Caco-2 (cell line): ENCODE measurements at regions not wholly inside any gene's neighbourhood (a gene's known extent, or its start where the extent isn't known, plus 50 kb on each side); places are given as distances from the start of the nearest gene placed in this dataset.

ENCODE experiments used
- BruUV-seq: library from RNA; stranded (reverse); fragments of 400-500 nt; replicated peaks from 2 replicates; lab custom pipeline; 2021; lab: Mats Ljungman, UMichigan
- CTCF ChIA-PET: fragments of 300-600 bp; sonication (Branson Sonifier 250); formaldehyde crosslinking; loops from one replicate; lab custom pipeline; 2022; ENCODE audit warnings: antibody characterized with exemption; lab: Charles Lee
- POLR2A ChIA-PET: fragments of 300-600 bp; sonication (Branson Sonifier 250); formaldehyde crosslinking; loops from one replicate; lab custom pipeline; 2022; ENCODE audit warnings: antibody characterized with exemption; lab: Charles Lee
- DNase-seq, 2 experiments: peaks; one replicate each; pipeline versions ENCODE4 v3.0.0 to v3.0.0-alpha.2; 2020 to 2022
- H3K27me3 ChIP-seq: replicated peaks from 2 replicates; pipeline ENCODE4 v1.6.0; 2011; ENCODE audit warnings: low read length; ENCODE audit not compliant: control insufficient read depth, insufficient read depth
- H3K36me3 ChIP-seq: 2 replicates; pipeline ENCODE4 v1.5.1; 2011; ENCODE audit warnings: low read length; ENCODE audit not compliant: control insufficient read depth, insufficient read depth
- H3K4me1 ChIP-seq: fragments of 250-450 bp; sonication (Bioruptor Pico); 2 replicates; pipeline ENCODE4 v1.5.1; 2020; ENCODE audit warnings: mild to moderate bottlenecking
- H3K4me3 ChIP-seq: 2 replicates; pipeline ENCODE4 v1.5.1; 2011; ENCODE audit warnings: low read depth, mild to moderate bottlenecking, control low read depth, low read length
- H3K9me3 ChIP-seq: fragments of 250-450 bp; sonication (Bioruptor Pico); 2 replicates; pipeline ENCODE4 v1.5.1; 2020; ENCODE audit warnings: mild to moderate bottlenecking, moderate library complexity
- H3K27ac Mint-ChIP-seq: one replicate; pipeline ENCODE4 v1.8.0; 2022; ENCODE audit warnings: mixed read lengths; ENCODE audit not compliant: unreplicated experiment
- H3K27me3 Mint-ChIP-seq: one replicate; pipeline ENCODE4 v1.8.0; 2022; ENCODE audit warnings: mixed read lengths; ENCODE audit not compliant: insufficient read depth, unreplicated experiment
- H3K36me3 Mint-ChIP-seq: one replicate; pipeline ENCODE4 v1.8.0; 2022; ENCODE audit warnings: mild to moderate bottlenecking, mixed read lengths; ENCODE audit not compliant: insufficient read depth, unreplicated experiment
- H3K4me1 Mint-ChIP-seq: one replicate; pipeline ENCODE4 v1.8.0; 2022; ENCODE audit warnings: low read depth, mixed read lengths; ENCODE audit not compliant: unreplicated experiment
- H3K4me3 Mint-ChIP-seq: one replicate; pipeline ENCODE4 v1.8.0; 2022; ENCODE audit warnings: mild to moderate bottlenecking, moderate library complexity, mixed read lengths; ENCODE audit not compliant: unreplicated experiment
- H3K9me3 Mint-ChIP-seq: one replicate; pipeline ENCODE4 v1.8.0; 2022; ENCODE audit warnings: mixed read lengths; ENCODE audit not compliant: unreplicated experiment
- CTCF ChIP-seq, 2 experiments: fragments of 200-600 bp in 1 of 2; IDR thresholded peaks; 1 replicate in 1 of 2; 2 replicates in 1 of 2; pipeline versions ENCODE4 v1.5.1 to v1.8.0; 2011 to 2022; ENCODE audit warnings: antibody characterized with exemption in 1 of 2, control low read depth in 1 of 2, inconsistent platforms in 1 of 2, low read depth in 1 of 2, low read length in 1 of 2, mild to moderate bottlenecking in 1 of 2, moderate library complexity in 1 of 2; ENCODE audit not compliant: insufficient read depth in 1 of 2, severe bottlenecking in 1 of 2, unreplicated experiment in 1 of 2
- intact Hi-C: fragments of 100-400 bp; cut with micrococcal nuclease; formaldehyde crosslinking; loops from one replicate; pipeline ENCODE4 v1.10.0; 2022; ENCODE audit not compliant: unreplicated experiment

- ChIA-PET CTCF (interaction anchor here (0.5 kb wide), 1 partner anchor 50 kb away, joined by 3 read pairs; no protein-coding TSS in a partner anchor), POLR2A (no interaction called here)
- no peak overlapping the region for H3K4me3 ChIP-seq
- intact Hi-C loops: no loop called here
- H3K27me3 Mint-ChIP-seq: no peaks in the 10 kb centered on the region
- H3K27me3 ChIP-seq: no peaks in the 10 kb centered on the region
- no peak overlapping the region for H3K4me3 Mint-ChIP-seq
- no peaks in the 10 kb centered on the region for H3K9me3 ChIP-seq
- no peak for TF ChIP-seq CTCF (IDR thresholded peaks at IDR 0.05; ENCODE audit: insufficient read depth in 1 of 2, low read depth in 1 of 2, low read length in 1 of 2, severe bottlenecking in 1 of 2, unreplicated experiment in 1 of 2)
- BruUV-seq: no TSS peak
- no peaks in the 10 kb centered on the region for H3K9me3 Mint-ChIP-seq
- peaks cover 4% of the 10 kb centered on the region; the same call in 1 of the 2 replicates for H3K4me1 ChIP-seq
- no peak overlapping the region for H3K27ac Mint-ChIP-seq
- no peak for DNase-seq
- peaks cover 19% of the 10 kb centered on the region for H3K4me1 Mint-ChIP-seq
- H3K36me3 ChIP-seq: no peaks in the 10 kb centered on the region
- H3K36me3 Mint-ChIP-seq: no peaks in the 10 kb centered on the region
Observed at GRCh38 chr2:64914247-64914646, 75.0 kb upstream of the SLC1A4 start.

GRCh38 chr2:64914735-64915509, 74.3 kb upstream of the SLC1A4 start:
- Mint-ChIP-seq H3K27me3 (no peaks in the 10 kb centered on the region), H3K4me3 (no peak overlapping the region), H3K27ac (no peak overlapping the region), H3K9me3 (no peaks in the 10 kb centered on the region), H3K4me1 (peaks cover 19% of the 10 kb centered on the region), H3K36me3 (no peaks in the 10 kb centered on the region)
- H3K4me3 ChIP-seq: no peak overlapping the region
- peak in 1 of 2 experiments; percentile 13 for DNase-seq
- intact Hi-C loops: loop anchor here (5.0 kb wide), 1 partner anchor 657 kb away; no protein-coding TSS in a partner anchor
- no peak for TF ChIP-seq CTCF (IDR thresholded peaks at IDR 0.05; ENCODE audit: insufficient read depth in 1 of 2, low read depth in 1 of 2, low read length in 1 of 2, severe bottlenecking in 1 of 2, unreplicated experiment in 1 of 2)
- ChIA-PET POLR2A (interaction anchor here (1.1 kb wide), 1 partner anchor 73 kb away, joined by 3 read pairs; no protein-coding TSS in a partner anchor), CTCF (interaction anchor here (0.5 to 1.2 kb wide), 4 partner anchors 11 to 272 kb away, joined by 3 read pairs; no protein-coding TSS in a partner anchor)
- H3K4me1 ChIP-seq: peaks cover 4% of the 10 kb centered on the region; the same call in 1 of the 2 replicates
- BruUV-seq: no TSS peak
- no peaks in the 10 kb centered on the region for H3K36me3 ChIP-seq
- no peaks in the 10 kb centered on the region for H3K9me3 ChIP-seq
- no peaks in the 10 kb centered on the region for H3K27me3 ChIP-seq

- TF ChIP-seq CTCF (IDR thresholded peaks at IDR 0.05; ENCODE audit: insufficient read depth in 1 of 2, low read depth in 1 of 2, low read length in 1 of 2, severe bottlenecking in 1 of 2, unreplicated experiment in 1 of 2): no peak
- no peak overlapping the region for H3K4me3 ChIP-seq
- Mint-ChIP-seq H3K4me1 (peaks cover 19% of the 10 kb centered on the region), H3K27ac (no peak overlapping the region), H3K9me3 (no peaks in the 10 kb centered on the region), H3K36me3 (no peaks in the 10 kb centered on the region), H3K27me3 (no peaks in the 10 kb centered on the region), H3K4me3 (no peak overlapping the region)
- BruUV-seq: no TSS peak
- no peaks in the 10 kb centered on the region for H3K27me3 ChIP-seq
- DNase-seq: no peak
- CTCF ChIA-PET: interaction anchor here (0.7 to 1.2 kb wide), 3 partner anchors 11 to 272 kb away, joined by 3 read pairs; no protein-coding TSS in a partner anchor
- peaks cover 4% of the 10 kb centered on the region; the same call in 1 of the 2 replicates for H3K4me1 ChIP-seq
- no peaks in the 10 kb centered on the region for H3K36me3 ChIP-seq
- intact Hi-C loops: loop anchor here (5.0 kb wide), 1 partner anchor 657 kb away; no protein-coding TSS in a partner anchor
- no peaks in the 10 kb centered on the region for H3K9me3 ChIP-seq
- POLR2A ChIA-PET: interaction anchor here (0.7 to 1.1 kb wide), 2 partner anchors 26 to 73 kb away, joined by 3 read pairs; no protein-coding TSS in a partner anchor
Observed at GRCh38 chr2:64915510-64915900, 73.7 kb upstream of the SLC1A4 start.
